GM18870 (cell line): ENCODE measurements at regions not wholly inside any gene's neighbourhood (a gene's known extent, or its start where the extent isn't known, plus 50 kb on each side); places are given as distances from the start of the nearest gene placed in this dataset.

Experiments used
- ATAC-seq: cut with Tn5 transposase; IDR thresholded peaks from one replicate; pipeline ENCODE4 v1.9.1; 2021; ENCODE audit warnings: moderate library complexity; ENCODE audit not compliant: unreplicated experiment

DNA sequence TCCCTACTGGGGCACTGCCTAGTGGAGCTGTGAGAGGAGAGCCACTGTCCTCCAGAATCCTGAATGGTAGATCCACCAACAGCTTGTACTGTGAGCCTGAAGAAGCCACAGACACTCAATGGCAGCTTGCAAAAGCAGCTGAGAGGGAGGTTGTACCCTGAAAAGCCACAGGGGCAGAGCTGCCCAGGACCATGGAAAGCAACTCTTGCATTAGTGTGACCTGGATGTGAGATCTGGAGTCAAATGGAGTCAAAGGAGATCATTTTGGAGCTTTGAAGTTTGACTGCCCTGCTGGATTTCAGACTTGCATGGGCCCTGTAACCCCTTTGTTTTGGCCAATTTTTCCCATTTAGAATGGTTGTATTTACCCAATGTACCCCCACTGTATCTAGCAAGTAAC is 871.4 kb upstream of the PRMT6 start:
- ATAC-seq = no peak

DNA sequence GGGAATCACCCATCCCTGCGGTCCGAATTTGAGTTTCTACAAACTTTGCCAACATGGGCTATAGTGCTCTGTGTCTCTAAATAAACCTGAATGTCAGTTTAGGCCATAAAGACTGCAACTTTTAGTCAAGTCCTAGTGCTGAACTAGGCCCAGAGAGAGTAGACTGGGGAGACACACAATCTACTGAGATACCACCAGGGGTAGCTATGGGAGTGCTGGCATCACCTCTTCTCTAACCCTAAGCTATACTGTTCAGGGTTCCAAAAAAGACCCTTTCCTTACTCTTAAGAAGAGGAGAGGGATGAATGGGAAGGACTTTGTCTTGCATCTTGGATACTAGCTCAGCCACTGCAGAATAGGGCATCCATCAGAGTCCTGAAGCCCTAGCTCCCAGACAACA is 866.7 kb upstream of the PRMT6 start:
- ATAC-seq = no peak

DNA sequence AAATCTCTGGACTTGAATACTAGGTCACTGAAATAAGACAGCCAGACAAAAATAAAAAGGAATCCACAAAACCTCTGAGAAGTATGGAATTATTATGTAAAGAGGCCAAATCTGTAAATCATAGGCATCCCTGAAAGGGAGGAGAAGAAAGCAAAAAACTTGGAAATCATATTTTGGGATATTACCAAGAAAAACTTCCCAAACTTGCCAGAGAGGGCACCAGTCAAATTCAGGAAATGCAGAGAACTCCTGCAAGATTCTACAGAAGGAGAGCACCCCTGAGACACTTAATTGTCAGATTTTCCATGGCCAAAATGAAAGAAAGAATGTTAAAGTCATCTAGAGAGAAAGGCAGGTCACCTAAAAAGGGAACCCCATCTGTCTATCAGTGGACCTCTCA is 862.3 kb upstream of the PRMT6 start:
- no peak for ATAC-seq

DNA sequence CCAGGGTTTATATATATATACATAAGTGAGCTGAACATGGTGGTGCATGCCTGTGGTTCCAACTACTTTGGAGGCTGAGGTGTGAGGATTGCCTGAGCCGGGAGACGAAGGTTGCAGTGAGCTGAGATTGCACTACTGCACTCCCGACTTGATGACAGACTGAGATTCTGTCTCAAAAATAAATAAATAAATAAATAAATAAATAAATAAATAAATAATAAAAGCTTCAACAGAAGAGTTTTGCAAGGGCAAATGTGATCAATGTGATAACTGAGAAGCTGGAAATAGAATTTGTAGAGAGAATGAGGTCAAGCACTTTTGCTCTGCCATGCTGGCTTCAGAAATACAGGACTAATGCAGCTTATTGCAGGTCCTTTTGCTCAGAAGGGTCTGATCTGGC is 855.8 kb upstream of the PRMT6 start:
- no peak for ATAC-seq

DNA sequence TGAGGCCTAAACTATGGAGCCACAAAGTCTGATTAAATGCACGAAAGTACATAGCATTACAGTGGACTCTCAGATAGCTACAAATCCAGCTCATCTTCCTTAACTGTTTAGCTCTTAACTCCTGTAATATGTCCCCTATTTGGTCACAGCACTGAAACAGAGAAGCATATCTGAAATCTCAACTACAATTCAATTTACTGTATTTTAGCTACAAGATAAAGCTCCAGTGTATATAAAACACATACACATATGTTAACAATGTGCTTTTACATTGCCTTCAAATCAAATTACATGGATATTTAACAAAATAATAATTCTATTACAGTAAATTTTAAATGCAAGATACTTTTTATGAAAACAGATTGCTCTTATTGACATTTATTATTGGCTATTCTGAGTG is 849.3 kb upstream of the PRMT6 start:
- no peak for ATAC-seq

DNA sequence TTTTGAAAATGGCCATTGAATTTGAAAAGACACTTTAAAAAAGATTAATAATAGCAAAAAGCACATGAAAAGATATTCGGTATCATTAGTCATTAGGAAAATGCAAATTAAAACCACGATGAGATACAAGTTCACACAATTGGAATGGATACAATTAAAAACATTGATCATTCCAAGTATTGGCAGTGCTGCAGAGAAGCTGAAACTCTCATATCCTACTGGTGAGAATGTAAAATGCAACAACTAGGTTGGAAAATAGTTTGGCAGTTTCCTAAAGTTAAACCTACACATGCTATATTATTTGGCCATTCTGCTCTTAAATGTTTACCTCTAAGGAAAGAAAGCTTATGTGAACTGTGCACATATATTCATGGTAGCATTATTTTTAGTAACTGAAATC is 838.7 kb upstream of the PRMT6 start:
- ATAC-seq = no peak

DNA sequence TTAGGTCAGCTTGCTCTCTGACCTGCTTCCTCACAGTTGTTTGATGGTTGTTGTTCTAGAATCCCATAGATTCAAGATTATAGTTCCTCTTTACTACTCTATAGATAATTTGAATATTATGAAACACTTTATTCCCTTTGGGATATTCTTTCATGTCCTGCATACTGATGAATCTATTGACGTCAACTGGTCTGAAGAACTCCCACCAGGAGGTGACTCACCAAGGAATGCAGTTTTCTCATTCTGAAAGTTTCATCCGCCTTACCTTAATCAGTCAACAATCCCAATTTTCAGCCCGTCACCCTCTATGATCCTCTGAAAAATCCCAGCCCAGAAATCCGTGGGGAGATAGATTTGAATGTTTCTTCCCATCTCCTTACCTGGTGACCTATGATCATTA is 834.1 kb upstream of the PRMT6 start:
- ATAC-seq = no peak

DNA sequence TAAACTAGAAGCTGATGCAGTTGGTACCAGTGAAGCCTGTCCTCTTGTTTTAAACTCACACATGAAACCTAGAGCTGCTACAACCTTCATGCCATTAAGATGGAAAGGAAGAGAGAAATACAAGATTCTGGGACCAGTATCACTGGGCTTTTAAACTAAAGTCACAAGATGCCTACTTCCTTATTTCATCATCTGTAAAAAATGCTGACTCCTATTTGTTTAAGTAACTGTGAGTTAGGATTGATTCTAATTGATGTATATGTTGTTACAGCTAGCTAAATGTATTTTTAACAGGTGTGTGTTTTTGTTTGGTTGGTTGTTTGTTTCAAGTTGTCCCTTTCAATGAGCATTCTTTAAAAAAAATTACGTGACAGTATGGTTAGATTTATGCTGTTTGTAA is 833.3 kb upstream of the PRMT6 start:
- no peak for ATAC-seq

DNA sequence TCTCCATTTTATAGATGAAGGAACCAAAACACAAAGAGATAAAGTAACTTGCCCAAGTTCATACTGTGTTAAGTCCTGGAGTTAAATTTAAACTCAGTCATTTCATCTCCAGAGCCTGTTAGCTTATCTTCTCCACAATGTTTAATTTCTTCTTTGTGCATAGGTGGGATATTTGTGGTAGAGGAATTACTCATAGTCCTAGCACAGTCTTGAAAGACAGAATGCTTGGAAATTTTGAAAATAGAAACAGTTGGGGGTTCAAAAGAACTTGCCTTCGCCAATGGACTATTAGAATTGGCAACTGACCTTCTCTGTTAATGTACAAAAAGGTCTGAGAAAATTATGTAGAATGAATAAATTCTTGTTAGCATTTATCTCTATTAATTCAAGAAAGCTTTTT is 832.0 kb upstream of the PRMT6 start:
- no peak for ATAC-seq

DNA sequence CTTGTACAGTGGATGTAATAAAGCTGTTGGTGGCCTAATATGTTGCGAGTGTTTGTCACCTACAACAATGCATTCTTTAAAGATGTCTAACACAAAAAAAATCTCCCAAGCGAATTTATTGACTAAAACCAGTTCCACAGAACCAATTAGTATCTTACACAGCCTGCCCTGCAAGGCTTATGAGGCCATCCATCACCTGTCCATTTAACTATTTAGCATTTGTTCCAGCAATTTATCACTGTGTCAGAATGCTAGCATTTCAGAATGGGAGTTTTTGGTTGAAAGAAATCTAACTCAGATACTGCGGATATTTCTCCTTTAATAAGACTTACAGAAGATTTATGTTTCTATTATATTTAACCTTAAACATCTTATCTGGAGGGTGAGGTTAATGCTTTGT is 831.1 kb upstream of the PRMT6 start:
- no peak for ATAC-seq

DNA sequence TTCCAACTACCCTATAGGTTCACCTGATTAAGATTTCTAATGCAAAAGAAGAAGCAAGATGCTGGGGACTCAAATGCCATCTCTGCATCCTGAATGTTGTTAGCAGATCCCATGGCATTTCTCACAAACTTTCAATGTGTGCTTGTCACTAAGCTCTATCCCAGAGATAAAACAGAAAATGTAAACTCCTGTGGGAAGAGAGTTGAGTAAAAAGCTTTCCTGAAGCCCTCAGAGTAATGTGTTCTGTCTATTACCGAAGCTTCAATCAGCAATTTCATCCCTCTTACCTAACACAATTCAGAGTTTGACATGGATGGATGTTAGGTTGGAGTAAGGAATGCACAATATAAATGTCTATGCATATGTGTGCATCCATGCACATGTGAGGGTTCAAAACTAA is 829.9 kb upstream of the PRMT6 start:
- no peak for ATAC-seq

DNA sequence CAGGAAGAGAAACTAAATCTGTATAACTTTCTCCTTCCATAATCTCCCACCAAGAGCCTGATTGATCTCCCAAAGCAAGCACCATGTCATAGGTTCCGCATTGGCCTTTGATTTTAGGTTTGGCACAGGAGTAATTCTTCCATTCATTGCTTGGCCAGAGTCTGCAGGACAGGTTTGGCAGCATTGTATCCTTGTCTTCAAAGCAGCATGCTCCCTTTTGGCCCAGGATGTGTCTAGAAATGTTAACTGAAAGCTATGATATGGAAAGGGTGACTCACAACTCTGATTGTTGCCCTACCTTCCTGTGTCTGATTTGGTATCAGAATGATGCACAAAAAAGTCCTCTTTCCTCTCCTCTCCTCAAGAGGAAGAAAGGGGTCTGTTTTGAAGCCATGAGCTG is 824.3 kb upstream of the PRMT6 start:
- no peak for ATAC-seq

DNA sequence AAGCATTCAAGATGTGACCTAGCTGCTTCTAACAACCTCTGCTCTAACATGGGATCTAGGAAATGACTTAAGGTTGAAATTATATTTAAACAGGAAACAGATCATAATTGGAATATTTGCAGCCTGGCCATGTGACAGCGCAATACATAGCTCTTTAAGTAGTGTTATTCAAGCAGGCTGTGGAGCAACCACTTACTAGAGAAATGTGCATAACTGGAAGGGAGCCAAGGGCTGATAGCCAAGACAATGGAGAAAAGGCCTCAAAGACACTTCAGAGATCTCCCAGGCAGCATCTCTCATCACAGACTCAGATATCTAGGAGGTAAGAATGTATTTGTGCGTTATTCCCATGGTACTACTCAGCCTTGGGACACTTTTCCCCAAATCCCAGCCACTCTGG is 823.0 kb upstream of the PRMT6 start:
- ATAC-seq = no peak

DNA sequence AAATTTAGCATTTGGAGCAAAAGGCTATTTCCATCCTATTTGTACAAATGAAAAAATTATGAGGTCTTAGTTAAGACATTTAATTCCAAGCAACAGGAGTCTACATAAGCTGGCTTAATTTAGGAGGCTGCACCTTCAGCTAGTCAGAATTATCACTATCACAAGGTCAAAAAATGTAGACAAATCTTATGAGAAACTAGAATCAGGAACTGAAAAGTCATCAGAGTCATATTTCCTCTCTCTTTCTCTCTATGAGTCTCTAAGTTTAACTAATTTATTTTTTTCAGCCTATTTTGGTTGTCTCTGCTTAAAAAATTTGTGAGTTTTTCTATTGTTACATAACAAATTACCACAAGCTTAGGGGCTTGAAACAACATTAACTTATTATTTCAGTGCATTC is 807.1 kb upstream of the PRMT6 start:
- ATAC-seq = no peak

DNA sequence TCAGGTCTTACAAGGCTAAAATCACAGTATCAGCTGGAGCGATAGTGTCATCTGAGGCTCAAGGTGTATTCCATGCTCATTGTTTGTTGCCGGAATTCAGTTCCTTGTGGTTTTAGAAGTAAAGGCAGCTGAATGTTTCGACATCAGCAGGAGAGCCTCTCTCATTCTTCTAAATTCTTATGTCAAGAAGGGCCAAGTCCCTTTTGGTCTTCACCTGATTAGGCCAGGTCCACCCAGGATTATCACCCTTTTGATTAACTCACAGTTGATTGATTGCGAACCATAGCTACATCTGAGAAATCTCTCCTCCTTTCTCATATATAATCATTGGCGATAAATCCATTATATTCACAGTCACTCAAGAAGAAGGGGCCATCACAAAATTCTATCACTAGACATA is 806.7 kb upstream of the PRMT6 start:
- no peak for ATAC-seq

DNA sequence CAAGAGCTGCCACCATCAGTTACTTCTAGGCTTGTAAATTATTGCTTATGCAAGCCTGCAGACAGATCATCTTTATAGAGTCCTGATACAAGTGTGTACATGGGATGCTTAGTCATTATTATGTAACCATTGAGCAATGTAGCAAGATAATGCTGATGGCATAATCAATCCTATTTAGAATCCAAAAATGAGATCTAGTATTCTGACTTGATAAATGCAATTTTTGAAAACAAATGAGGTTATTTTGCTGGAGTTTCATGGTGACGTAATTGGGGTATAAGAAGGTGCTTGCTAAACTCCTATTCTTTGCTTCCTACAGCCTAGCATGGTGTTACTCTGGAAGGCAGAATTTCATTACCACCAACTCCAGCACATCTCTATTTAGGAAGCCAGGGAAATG is 801.7 kb upstream of the PRMT6 start:
- ATAC-seq = no peak

DNA sequence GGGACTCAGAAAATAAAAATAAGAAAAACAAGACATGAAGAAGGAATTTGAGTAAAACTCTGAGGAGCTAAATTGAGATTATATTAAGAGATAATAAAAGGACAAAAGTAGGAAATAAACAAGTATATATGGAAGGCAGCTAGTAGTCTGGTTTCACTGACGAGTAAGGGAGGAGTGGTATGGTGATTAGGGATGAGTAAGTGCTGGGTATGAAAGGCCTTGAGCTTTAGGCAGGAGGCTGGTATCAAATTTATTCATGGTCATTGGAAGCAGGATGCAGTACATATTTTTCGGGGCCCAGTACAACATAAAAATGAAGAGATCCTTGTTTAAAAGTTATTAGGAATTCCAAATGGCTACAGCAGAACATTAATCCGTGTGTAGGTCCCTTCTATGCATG is 789.7 kb upstream of the PRMT6 start:
- ATAC-seq = no peak

DNA sequence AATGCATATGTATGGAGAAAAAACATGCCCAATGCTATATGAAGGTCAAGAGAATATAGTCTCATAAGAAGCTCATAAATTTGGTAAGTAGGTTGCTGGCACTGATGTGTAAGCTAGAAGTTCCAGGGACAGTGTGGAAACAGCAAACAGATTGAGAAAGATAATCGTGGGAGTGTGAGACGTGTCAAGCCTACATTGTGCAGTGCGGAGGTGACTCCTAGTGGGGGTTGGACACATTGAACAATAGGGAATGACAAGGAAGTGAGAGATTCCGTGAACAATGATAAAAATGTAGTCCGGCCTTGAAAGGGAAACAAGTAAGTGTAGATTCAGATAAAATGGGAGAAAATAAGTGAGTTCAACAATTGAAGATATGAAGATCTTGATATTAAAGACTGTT is 788.4 kb upstream of the PRMT6 start:
- ATAC-seq = no peak

DNA sequence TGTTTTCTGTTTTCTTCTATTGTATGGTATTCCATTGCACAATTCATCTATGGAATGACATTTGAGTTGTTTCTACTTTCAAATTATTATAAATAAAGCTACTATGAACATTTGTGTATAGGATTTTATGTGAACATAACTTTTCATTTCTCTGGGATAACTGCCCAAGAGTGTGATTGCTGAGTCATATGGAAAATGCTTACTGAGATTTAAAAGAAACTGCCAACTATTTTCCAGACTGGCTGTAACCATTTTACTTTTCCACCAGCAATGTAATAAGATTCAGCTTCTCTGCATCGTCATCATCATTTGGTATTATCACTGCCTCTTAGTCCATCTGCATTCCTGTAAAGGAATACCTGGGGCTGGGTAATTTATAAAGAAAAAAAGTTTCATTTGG is 779.6 kb upstream of the PRMT6 start:
- no peak for ATAC-seq

DNA sequence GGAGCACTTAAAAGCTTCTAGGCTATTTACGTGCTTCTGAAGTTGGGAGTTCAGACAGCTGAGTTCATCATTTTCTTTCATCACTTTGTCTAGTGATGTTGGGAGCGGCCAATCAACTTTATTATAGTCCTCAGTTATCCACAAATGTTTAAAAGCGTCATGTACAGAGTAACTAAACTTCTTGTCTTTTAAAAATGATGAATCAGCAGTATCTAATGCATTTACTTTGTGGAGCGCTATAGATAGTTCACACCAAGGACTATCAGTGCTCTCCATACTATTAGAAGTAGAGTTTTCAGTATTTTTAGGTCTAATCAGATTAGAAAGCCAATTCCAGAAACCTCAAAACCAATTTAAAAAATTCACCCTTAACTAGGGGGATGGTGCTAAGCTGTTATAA is 778.7 kb upstream of the PRMT6 start:
- no peak for ATAC-seq

DNA sequence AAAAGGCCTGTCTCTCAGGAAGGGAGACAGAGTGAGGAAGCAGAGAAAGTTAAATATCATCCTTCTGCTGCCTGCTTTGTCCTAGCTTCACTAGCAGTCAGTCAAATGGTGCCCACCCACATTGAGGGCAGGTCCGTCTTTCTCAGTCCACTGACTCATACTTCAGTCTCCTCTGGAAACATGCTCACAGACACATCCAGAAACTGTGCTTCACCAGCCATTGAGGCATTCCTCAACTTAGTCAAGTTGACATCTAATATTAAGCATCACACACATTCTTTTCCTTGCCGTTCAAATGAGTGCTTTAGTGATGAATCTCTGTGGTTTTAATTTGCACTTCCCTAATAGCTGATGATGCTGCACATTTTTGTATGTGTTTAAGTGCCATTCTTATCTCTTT is 777.8 kb upstream of the PRMT6 start:
- ATAC-seq = no peak

DNA sequence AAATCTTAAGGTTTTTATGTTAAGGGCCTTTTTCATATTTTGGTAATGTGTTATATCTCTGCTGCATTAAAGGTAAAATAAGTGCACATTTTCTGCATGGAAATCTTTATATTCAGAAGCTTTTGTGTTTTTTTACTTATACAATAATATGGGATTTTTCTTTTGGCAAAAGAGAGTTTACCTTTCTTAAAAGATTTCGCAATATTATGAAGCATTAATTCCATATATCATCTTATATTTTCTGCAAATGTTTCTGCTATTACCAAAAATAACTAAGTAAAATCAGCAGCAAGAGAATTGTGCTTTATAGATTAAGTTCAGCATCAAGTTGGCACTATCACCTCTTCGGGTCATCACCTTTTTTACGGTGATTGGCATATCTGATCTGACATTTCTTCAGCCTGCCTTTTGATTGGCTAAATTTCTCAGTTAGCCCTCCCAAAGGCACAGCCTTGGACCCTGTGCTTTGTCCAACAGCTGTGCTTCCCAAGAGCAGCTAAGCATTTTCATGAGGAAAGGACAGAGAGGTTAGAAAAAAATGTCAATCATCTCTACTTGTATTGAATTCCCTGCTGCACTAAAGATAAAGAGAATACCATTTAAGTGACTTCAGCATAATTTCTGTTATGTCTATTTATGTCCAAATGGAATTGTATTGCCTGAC is 767.1 kb upstream of the PRMT6 start:
- no peak for ATAC-seq

DNA sequence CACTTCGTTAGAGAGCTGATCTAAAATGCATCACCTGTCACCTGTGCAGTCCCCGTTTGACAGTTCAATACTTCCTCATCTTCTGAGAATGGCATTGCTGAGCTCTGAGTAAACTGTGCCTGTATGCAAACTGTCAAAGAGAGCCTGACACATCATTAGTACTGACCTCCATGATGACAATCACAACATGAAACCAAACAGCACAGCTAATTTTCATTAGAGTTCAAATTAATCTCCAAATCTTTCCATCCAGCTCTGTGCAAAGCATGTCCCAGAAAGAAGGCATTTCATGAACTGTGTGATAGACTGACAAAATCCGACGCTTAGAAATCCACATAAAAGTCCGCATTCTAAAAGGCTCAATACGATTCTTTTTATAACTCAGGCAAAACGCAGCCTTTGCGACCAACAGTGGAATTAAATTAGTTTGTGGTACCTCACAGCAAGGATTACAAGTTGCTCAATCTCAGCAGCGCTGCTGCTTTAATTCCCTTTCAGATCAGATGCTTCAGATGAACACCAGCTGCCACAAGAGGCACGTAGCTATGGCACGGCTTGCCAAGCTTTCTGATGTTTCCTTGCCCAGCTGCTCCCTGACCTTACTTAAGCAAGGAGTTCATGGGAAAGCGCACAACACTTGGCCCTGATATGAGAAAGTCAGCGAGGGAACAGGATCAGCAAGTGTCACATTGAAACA is 765.5 kb upstream of the PRMT6 start:
- ATAC-seq = no peak
